MM.1S (cell line): ENCODE measurements at regions not wholly inside any gene's neighbourhood (a gene's known extent, or its start where the extent isn't known, plus 50 kb on each side); places are given as distances from the start of the nearest gene placed in this dataset.

Experiments used
- DNase-seq: peaks from one replicate; pipeline ENCODE4 v3.0.0-alpha.2; 2015
- H2AFZ ChIP-seq: fragments of 300-600 bp; sonication (generic); 2 replicates; pipeline ENCODE4 v1.6.0; 2016; ENCODE audit warnings: antibody characterized with exemption, low read length
- H3F3A ChIP-seq: fragments of 300-600 bp; sonication (generic); 2 replicates; pipeline ENCODE4 v1.6.1; 2016; ENCODE audit warnings: mild to moderate bottlenecking, antibody characterized with exemption, low read length, moderate library complexity, mixed read lengths; ENCODE audit not compliant: insufficient read depth
- H3K27ac ChIP-seq: fragments of 300-600 bp; sonication (generic); 2 replicates; pipeline ENCODE4 v1.5.1; 2016; ENCODE audit warnings: mild to moderate bottlenecking, low read length
- H3K27me3 ChIP-seq: fragments of 300-600 bp; sonication (generic); replicated peaks from 2 replicates; pipeline ENCODE4 v1.6.0; 2016; ENCODE audit warnings: low read length; ENCODE audit not compliant: insufficient read depth
- H3K36me3 ChIP-seq: fragments of 300-600 bp; sonication (generic); replicated peaks from 2 replicates; pipeline ENCODE4 v1.6.1; 2016; ENCODE audit warnings: mild to moderate bottlenecking, low read length, mixed read lengths; ENCODE audit not compliant: insufficient read depth
- H3K4me1 ChIP-seq: fragments of 300-600 bp; sonication (generic); 2 replicates; pipeline ENCODE4 v1.6.1; 2016; ENCODE audit warnings: low read length, mixed read lengths
- H3K4me2 ChIP-seq: fragments of 300-600 bp; sonication (generic); 2 replicates; pipeline ENCODE4 v1.6.0; 2016; ENCODE audit warnings: low read depth, low read length
- H3K4me3 ChIP-seq: fragments of 300-600 bp; sonication (generic); 2 replicates; pipeline ENCODE4 v1.5.1; 2016; ENCODE audit warnings: low read length, mixed read lengths
- H3K79me2 ChIP-seq: fragments of 300-600 bp; sonication (generic); 2 replicates; pipeline ENCODE4 v1.6.1; 2016; ENCODE audit warnings: mixed run types, low read length, mixed read lengths
- H3K9ac ChIP-seq: fragments of 300-600 bp; sonication (generic); 2 replicates; pipeline ENCODE4 v1.6.1; 2016; ENCODE audit warnings: low read length, mixed read lengths
- H3K9me2 ChIP-seq: fragments of 300-600 bp; sonication (generic); replicated peaks from 2 replicates; pipeline ENCODE4 v1.6.1; 2016; ENCODE audit warnings: mild to moderate bottlenecking, low read length, mixed read lengths; ENCODE audit not compliant: insufficient read depth
- H3K9me3 ChIP-seq: fragments of 300-600 bp; sonication (generic); replicated peaks from 2 replicates; pipeline ENCODE4 v1.6.1; 2016; ENCODE audit warnings: mild to moderate bottlenecking, low read length, mixed read lengths; ENCODE audit not compliant: insufficient read depth
- H4K20me1 ChIP-seq: fragments of 300-600 bp; sonication (generic); 2 replicates; pipeline ENCODE4 v1.6.1; 2016; ENCODE audit warnings: mild to moderate bottlenecking, low read length, moderate library complexity, mixed read lengths; ENCODE audit not compliant: insufficient read depth
- CTCF ChIP-seq: fragments of 300-600 bp; sonication (generic); IDR thresholded peaks from 2 replicates; pipeline ENCODE4 v1.5.1; 2016; ENCODE audit warnings: antibody characterized with exemption, low read length, mixed read lengths
- EZH2 ChIP-seq: fragments of 300-600 bp; sonication (generic); optimal IDR thresholded peaks from 2 replicates; pipeline ENCODE3; 2017; ENCODE audit warnings: low read depth, mild to moderate bottlenecking, antibody characterized with exemption, low read length, mixed read lengths
- EZH2phosphoT487 ChIP-seq: fragments of 300-600 bp; sonication (generic); IDR thresholded peaks from 2 replicates; pipeline ENCODE4 v1.6.1; 2018; ENCODE audit warnings: antibody characterized with exemption, low read length

- H3K27ac ChIP-seq, result no peak overlapping the region
- H2AFZ ChIP-seq, result no peak overlapping the region
- H3F3A ChIP-seq, result no peaks in the 10 kb centered on the region
- no peaks in the 10 kb centered on the region for H3K79me2 ChIP-seq
- H3K4me3 ChIP-seq, result no peak overlapping the region
- DNase-seq, result no peak
- H3K9ac ChIP-seq, result no peak overlapping the region
- no peaks in the 10 kb centered on the region for H3K36me3 ChIP-seq
- H3K27me3 ChIP-seq, result no peaks in the 10 kb centered on the region
- H4K20me1 ChIP-seq, result no peaks in the 10 kb centered on the region
- H3K4me2 ChIP-seq, result no peak overlapping the region
- H3K4me1 ChIP-seq, result no peaks in the 10 kb centered on the region
- H3K9me2 ChIP-seq, result no peaks in the 10 kb centered on the region
- no peak for TF ChIP-seq EZH2phosphoT487
- TF ChIP-seq EZH2, result no peak
- no peak for TF ChIP-seq CTCF
- no peaks in the 10 kb centered on the region for H3K9me3 ChIP-seq
These were observed 137.8 kb upstream of the CHRNA7 start for GRCh38 chr15:31892513-31892912.

- Histone ChIP-seq H3F3A (no peaks in the 10 kb centered on the region), H3K4me3 (no peak overlapping the region), H3K4me2 (no peak overlapping the region), H3K27ac (no peak overlapping the region), H3K36me3 (no peaks in the 10 kb centered on the region), H2AFZ (no peak overlapping the region), H4K20me1 (no peaks in the 10 kb centered on the region), H3K79me2 (no peaks in the 10 kb centered on the region), H3K4me1 (no peaks in the 10 kb centered on the region), H3K9me2 (no peaks in the 10 kb centered on the region), H3K27me3 (no peaks in the 10 kb centered on the region), H3K9me3 (no peaks in the 10 kb centered on the region), H3K9ac (no peak overlapping the region)
- TF ChIP-seq EZH2, result no peak
- no peak for TF ChIP-seq CTCF
- no peak for TF ChIP-seq EZH2phosphoT487
- DNase-seq, result no peak
These were observed 136.5 kb upstream of the CHRNA7 start for GRCh38 chr15:31893780-31894179.

DNA sequence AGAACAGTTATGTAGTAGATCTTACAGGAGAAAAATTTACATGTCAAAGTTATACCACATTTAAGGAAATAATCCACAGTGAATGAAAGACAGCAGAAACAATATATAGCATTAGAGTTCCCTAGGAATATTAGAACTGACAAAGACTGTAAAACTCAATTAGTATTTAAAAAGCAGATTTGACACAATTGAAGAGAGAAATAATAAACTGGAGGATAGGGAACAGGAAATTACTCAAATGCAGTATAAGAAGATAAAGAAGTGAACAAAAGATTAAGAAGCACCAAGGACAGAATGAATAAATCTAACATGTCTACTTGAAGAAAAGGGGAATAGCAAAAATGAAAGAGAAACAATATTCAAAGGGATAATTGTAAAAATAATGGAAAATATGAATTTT is 132.6 kb upstream of the CHRNA7 start:
- Histone ChIP-seq H3K4me3 (no peak overlapping the region), H3F3A (no peaks in the 10 kb centered on the region), H2AFZ (no peak overlapping the region), H3K4me2 (no peak overlapping the region), H4K20me1 (no peaks in the 10 kb centered on the region), H3K4me1 (no peaks in the 10 kb centered on the region), H3K9ac (no peak overlapping the region), H3K9me2 (no peaks in the 10 kb centered on the region), H3K27me3 (no peaks in the 10 kb centered on the region), H3K27ac (no peak overlapping the region), H3K36me3 (no peaks in the 10 kb centered on the region), H3K9me3 (no peaks in the 10 kb centered on the region), H3K79me2 (no peaks in the 10 kb centered on the region)
- TF ChIP-seq CTCF (no peak), EZH2phosphoT487 (no peak), EZH2 (no peak)
- no peak for DNase-seq
